Neural cell (in vitro differentiated cells): ENCODE measurements at regions not wholly inside any gene's neighbourhood (a gene's known extent, or its start where the extent isn't known, plus 50 kb on each side); places are given as distances from the start of the nearest gene placed in this dataset.

Source experiments
- CTCF ChIP-seq: fragments of 450-650 bp; IDR thresholded peaks from 2 replicates; pipeline ENCODE4 v1.5.1; 2014; ENCODE audit warnings: antibody characterized with exemption, mild to moderate bottlenecking, moderate library complexity; ENCODE audit not compliant: poor library complexity, severe bottlenecking
- POLR2AphosphoS5 ChIP-seq: IDR thresholded peaks from 2 replicates; pipeline ENCODE4 v1.6.1; 2012
- SMC3 ChIP-seq: fragments of 450-650 bp; conservative IDR thresholded peaks from 2 replicates; pipeline ENCODE4 v1.6.1; 2014; ENCODE audit warnings: antibody characterized with exemption, mild to moderate bottlenecking, moderate library complexity; ENCODE audit not compliant: poor library complexity
- TAF1 ChIP-seq: IDR thresholded peaks from 2 replicates; pipeline ENCODE4 v1.6.1; 2012; ENCODE audit warnings: low read depth

GRCh38 chr4:113825272-113825671, 63.7 kb upstream of the CAMK2D start:
- TF ChIP-seq CTCF (no peak), POLR2AphosphoS5 (no peak), TAF1 (no peak), SMC3 (no peak)
